Loucy (cell line): ENCODE measurements at regions not wholly inside any gene's neighbourhood (a gene's known extent, or its start where the extent isn't known, plus 50 kb on each side); places are given as distances from the start of the nearest gene placed in this dataset.

ENCODE experiments used
- EZH2phosphoT487 ChIP-seq: fragments of 200-600 bp; IDR thresholded peaks from 2 replicates; pipeline ENCODE4 v1.6.1; 2018; ENCODE audit warnings: antibody characterized with exemption, mild to moderate bottlenecking, moderate library complexity, borderline replicate concordance
- TF ChIP-seq, protein P1 (sequence below): fragments of 200-600 bp; sonication (generic); conservative IDR thresholded peaks from 2 replicates; pipeline ENCODE4 v1.5.1; 2014; ENCODE audit warnings: mild to moderate bottlenecking, antibody characterized with exemption, low read length

GRCh38 chr1:172742599-172743500, 83.9 kb downstream of the FASLG start:
- TF ChIP-seq, protein P1, sequence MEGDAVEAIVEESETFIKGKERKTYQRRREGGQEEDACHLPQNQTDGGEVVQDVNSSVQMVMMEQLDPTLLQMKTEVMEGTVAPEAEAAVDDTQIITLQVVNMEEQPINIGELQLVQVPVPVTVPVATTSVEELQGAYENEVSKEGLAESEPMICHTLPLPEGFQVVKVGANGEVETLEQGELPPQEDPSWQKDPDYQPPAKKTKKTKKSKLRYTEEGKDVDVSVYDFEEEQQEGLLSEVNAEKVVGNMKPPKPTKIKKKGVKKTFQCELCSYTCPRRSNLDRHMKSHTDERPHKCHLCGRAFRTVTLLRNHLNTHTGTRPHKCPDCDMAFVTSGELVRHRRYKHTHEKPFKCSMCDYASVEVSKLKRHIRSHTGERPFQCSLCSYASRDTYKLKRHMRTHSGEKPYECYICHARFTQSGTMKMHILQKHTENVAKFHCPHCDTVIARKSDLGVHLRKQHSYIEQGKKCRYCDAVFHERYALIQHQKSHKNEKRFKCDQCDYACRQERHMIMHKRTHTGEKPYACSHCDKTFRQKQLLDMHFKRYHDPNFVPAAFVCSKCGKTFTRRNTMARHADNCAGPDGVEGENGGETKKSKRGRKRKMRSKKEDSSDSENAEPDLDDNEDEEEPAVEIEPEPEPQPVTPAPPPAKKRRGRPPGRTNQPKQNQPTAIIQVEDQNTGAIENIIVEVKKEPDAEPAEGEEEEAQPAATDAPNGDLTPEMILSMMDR: peak; percentile 90
- no peak for TF ChIP-seq EZH2phosphoT487
